ENCODE measurements at regions not wholly inside any gene's neighbourhood (a gene's known extent, or its start where the extent isn't known, plus 50 kb on each side); places are given as distances from the start of the nearest gene placed in this dataset.
A peak's percentile ranks its signal among the peaks of the same experiment; 100 is the strongest.

DNA sequence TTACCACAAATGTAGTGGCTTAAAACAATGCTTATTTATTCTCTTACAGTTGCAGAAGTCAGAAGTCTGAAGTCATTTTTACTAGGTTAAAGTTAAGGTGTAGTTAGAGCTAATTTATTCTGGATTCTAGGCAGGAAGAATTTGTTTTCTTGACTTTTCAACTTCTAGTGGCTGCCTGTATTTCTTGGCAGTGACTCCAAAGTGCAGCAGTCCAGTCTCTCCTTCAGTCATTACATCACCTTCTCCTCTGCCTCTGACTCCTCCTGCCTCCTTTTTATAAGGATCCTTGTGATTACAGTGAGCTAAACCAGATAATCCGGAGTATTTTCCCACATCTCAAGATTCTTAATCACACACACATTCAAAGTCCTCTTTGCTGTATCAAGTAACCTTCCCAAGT is 581.4 kb downstream of the KCNA4 start:
- no peak overlapping the region for H2BK5ac ChIP-seq (ENCODE audit: low read depth, low read length, poor library complexity)
- H4K12ac ChIP-seq (ENCODE audit: low read depth, low read length) = no peak overlapping the region
- H3K9ac ChIP-seq (ENCODE audit: low read length) = no peak overlapping the region
- no peaks in the 10 kb centered on the region for H3K4me1 ChIP-seq (ENCODE audit: control insufficient read depth in 1 of 2, insufficient read depth in 2 of 2, low read length in 2 of 2)
- H3K27me3 ChIP-seq (ENCODE audit: insufficient read depth, low read length) = no peaks in the 10 kb centered on the region
- no peak overlapping the region for H2BK12ac ChIP-seq (ENCODE audit: low read length)
- H3K18ac ChIP-seq (ENCODE audit: low read length) = no peak overlapping the region
- H3K4ac ChIP-seq (ENCODE audit: low read depth, low read length) = no peak overlapping the region
- no peak for DNase-seq
- H3K79me1 ChIP-seq (ENCODE audit: low read length) = no peaks in the 10 kb centered on the region
- H3K79me2 ChIP-seq (ENCODE audit: control insufficient read depth, insufficient read depth, low read length, poor library complexity) = no peaks in the 10 kb centered on the region
- no peak overlapping the region for H4K8ac ChIP-seq (ENCODE audit: low read depth, low read length)
- no peaks in the 10 kb centered on the region for H3K9me3 ChIP-seq (ENCODE audit: insufficient read depth, low read depth, low read length)
- no peak overlapping the region for H3K27ac ChIP-seq (ENCODE audit: low read depth, low read length)
- no CpG with 5 or more reads among the region's 1 CpG for WGBS (ENCODE audit: extremely low coverage, insufficient coverage, insufficient read length)
- no peak overlapping the region for H2AK5ac ChIP-seq (ENCODE audit: low read length)
- no peak overlapping the region for H3K14ac ChIP-seq (ENCODE audit: low read length)
- no peak overlapping the region for H3K4me2 ChIP-seq (ENCODE audit: low read length)
- H3K4me3 ChIP-seq (ENCODE audit: low read depth, low read length) = no peak overlapping the region
- H3K36me3 ChIP-seq (ENCODE audit: control insufficient read depth in 1 of 2, insufficient read depth in 2 of 2, low read length in 2 of 2) = no peaks in the 10 kb centered on the region
- H3K23ac ChIP-seq (ENCODE audit: low read length) = no peak overlapping the region
- H2BK120ac ChIP-seq (ENCODE audit: insufficient read depth, low read length, poor library complexity) = no peak overlapping the region
- H2AFZ ChIP-seq (ENCODE audit: insufficient read depth, low read length, poor library complexity) = no peak overlapping the region
- H4K91ac ChIP-seq (ENCODE audit: low read depth, low read length) = no peak overlapping the region

DNA sequence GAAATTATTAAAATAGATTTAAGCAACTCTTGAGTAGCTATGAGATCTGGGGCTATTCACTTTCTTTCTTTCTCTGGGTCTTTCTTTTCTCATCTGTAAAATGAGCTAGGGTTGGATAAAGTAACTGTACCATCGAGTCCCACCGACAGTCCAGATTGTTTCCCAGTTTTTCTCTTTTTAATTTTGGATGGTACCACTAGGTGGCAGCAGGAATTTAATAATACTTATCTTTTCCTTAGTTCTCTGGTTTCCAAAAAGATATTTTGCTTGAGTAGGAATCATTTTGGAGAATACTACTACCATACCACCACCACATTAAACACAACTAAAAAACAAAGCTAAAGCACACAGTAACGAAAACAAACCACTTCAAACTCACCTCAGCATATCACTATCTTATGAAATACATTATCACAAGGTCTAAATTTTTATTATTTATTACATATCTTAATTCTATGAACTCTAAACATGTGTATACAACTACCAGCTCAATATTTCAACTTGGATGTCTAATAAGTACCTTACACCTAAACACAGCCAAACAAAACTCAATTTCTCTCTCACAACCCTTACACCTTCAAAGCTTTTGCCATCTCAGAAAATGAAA is 584.0 kb downstream of the KCNA4 start:
- H4K91ac ChIP-seq (ENCODE audit: low read depth, low read length) = no peak overlapping the region

DNA sequence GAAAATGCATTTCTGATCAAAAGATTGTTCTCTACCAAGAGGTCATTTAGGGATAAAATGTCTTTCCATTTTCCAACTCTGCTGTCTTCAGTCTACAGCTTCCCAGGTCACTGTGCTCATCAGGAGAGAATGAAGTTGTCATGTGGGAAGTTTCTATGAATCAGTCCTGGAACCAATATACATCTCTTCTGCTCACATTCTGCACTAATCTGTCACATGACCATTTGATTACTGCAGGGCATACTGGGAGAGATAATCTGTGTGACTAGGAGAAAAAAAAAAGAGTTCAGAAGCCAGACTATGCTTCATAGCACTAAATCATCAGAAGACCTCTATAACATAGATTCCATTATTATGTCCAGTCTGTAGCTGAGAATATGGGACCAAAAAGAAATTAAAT is 611.5 kb downstream of the KCNA4 start:
- H2AK5ac ChIP-seq (ENCODE audit: low read length) = no peak overlapping the region
- no peaks in the 10 kb centered on the region for H3K4me1 ChIP-seq (ENCODE audit: control insufficient read depth in 1 of 2, insufficient read depth in 2 of 2, low read length in 2 of 2)
- H3K9me3 ChIP-seq (ENCODE audit: insufficient read depth, low read depth, low read length) = no peaks in the 10 kb centered on the region
- no peak overlapping the region for H3K23ac ChIP-seq (ENCODE audit: low read length)
- H3K14ac ChIP-seq (ENCODE audit: low read length) = no peak overlapping the region
- no peak overlapping the region for H3K4me2 ChIP-seq (ENCODE audit: low read length)
- no peak overlapping the region for H4K8ac ChIP-seq (ENCODE audit: low read depth, low read length)
- no peak overlapping the region for H2BK12ac ChIP-seq (ENCODE audit: low read length)
- no peaks in the 10 kb centered on the region for H3K27me3 ChIP-seq (ENCODE audit: insufficient read depth, low read length)
- no peak overlapping the region for H4K91ac ChIP-seq (ENCODE audit: low read depth, low read length)
- H4K12ac ChIP-seq (ENCODE audit: low read depth, low read length) = no peak overlapping the region
- DNase-seq = no peak
- H3K9ac ChIP-seq (ENCODE audit: low read length) = no peak overlapping the region
- no peak overlapping the region for H3K4ac ChIP-seq (ENCODE audit: low read depth, low read length)
- H3K79me1 ChIP-seq (ENCODE audit: low read length) = no peaks in the 10 kb centered on the region
- H3K18ac ChIP-seq (ENCODE audit: low read length) = no peak overlapping the region
- H3K36me3 ChIP-seq (ENCODE audit: control insufficient read depth in 1 of 2, insufficient read depth in 2 of 2, low read length in 2 of 2) = no peaks in the 10 kb centered on the region
- H2AFZ ChIP-seq (ENCODE audit: insufficient read depth, low read length, poor library complexity) = no peak overlapping the region
- H3K79me2 ChIP-seq (ENCODE audit: control insufficient read depth, insufficient read depth, low read length, poor library complexity) = no peaks in the 10 kb centered on the region
- no peak overlapping the region for H3K27ac ChIP-seq (ENCODE audit: low read depth, low read length)
- no peak overlapping the region for H3K4me3 ChIP-seq (ENCODE audit: low read depth, low read length)
- no peak overlapping the region for H2BK5ac ChIP-seq (ENCODE audit: low read depth, low read length, poor library complexity)
- no peak overlapping the region for H2BK120ac ChIP-seq (ENCODE audit: insufficient read depth, low read length, poor library complexity)

More for the DNA sequence above, 584.0 kb downstream of the KCNA4 start:
- Histone ChIP-seq H2BK12ac (ENCODE audit: low read length) (no peak overlapping the region), H3K23ac (ENCODE audit: low read length) (no peak overlapping the region), H3K27ac (ENCODE audit: low read depth, low read length) (no peak overlapping the region), H3K9ac (ENCODE audit: low read length) (no peak overlapping the region), H3K79me1 (ENCODE audit: low read length) (no peaks in the 10 kb centered on the region), H3K18ac (ENCODE audit: low read length) (no peak overlapping the region), H3K79me2 (ENCODE audit: control insufficient read depth, insufficient read depth, low read length, poor library complexity) (no peaks in the 10 kb centered on the region), H2BK120ac (ENCODE audit: insufficient read depth, low read length, poor library complexity) (no peak overlapping the region), H3K36me3 (ENCODE audit: control insufficient read depth in 1 of 2, insufficient read depth in 2 of 2, low read length in 2 of 2) (no peaks in the 10 kb centered on the region), H4K12ac (ENCODE audit: low read depth, low read length) (no peak overlapping the region), H3K4me3 (ENCODE audit: low read depth, low read length) (no peak overlapping the region), H3K4ac (ENCODE audit: low read depth, low read length) (no peak overlapping the region), H2AFZ (ENCODE audit: insufficient read depth, low read length, poor library complexity) (no peak overlapping the region), H2BK5ac (ENCODE audit: low read depth, low read length, poor library complexity) (no peak overlapping the region), H3K14ac (ENCODE audit: low read length) (no peak overlapping the region), H3K4me1 (ENCODE audit: control insufficient read depth in 1 of 2, insufficient read depth in 2 of 2, low read length in 2 of 2) (no peaks in the 10 kb centered on the region), H3K4me2 (ENCODE audit: low read length) (no peak overlapping the region), H3K27me3 (ENCODE audit: insufficient read depth, low read length) (no peaks in the 10 kb centered on the region), H4K8ac (ENCODE audit: low read depth, low read length) (no peak overlapping the region), H3K9me3 (ENCODE audit: insufficient read depth, low read depth, low read length) (no peaks in the 10 kb centered on the region), H2AK5ac (ENCODE audit: low read length) (no peak overlapping the region)
- WGBS (ENCODE audit: extremely low coverage, insufficient coverage, insufficient read length) = no CpG with 5 or more reads among the region's 3 CpGs
- DNase-seq = peak in 1 of 2 donors; percentile 56

DNA sequence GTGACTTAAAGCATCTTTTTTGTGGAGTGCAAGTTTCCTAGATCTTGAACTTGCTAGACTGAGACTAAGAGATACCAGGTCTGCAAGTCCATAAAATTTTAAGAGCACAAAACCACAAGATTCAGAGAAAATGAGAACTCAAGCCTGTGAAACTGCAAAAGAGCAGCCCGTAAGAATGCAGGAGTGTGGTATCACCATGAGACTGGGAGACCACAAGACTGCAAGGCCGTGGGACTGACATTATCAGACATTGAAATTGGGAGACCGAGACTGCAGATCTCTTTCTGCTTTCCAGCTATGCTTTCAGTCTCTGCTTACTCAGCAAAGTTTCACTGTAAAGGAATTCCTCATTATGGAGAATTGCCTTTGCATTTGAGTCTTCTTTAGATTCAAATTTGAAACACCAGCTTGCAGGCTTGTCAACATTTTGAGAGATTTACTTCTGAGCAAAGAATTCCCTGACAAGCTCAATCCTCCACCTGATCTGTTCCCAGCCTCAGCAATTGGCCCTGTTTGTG is 621.2 kb downstream of the KCNA4 start:
- Histone ChIP-seq H3K79me2 (ENCODE audit: control insufficient read depth, insufficient read depth, low read length, poor library complexity) (no peaks in the 10 kb centered on the region), H3K27ac (ENCODE audit: low read depth, low read length) (no peak overlapping the region), H4K12ac (ENCODE audit: low read depth, low read length) (no peak overlapping the region), H3K4me1 (ENCODE audit: control insufficient read depth in 1 of 2, insufficient read depth in 2 of 2, low read length in 2 of 2) (no peaks in the 10 kb centered on the region), H3K18ac (ENCODE audit: low read length) (no peak overlapping the region), H3K27me3 (ENCODE audit: insufficient read depth, low read length) (no peaks in the 10 kb centered on the region), H2BK120ac (ENCODE audit: insufficient read depth, low read length, poor library complexity) (no peak overlapping the region), H3K4me2 (ENCODE audit: low read length) (no peak overlapping the region), H2AK5ac (ENCODE audit: low read length) (no peak overlapping the region), H3K36me3 (ENCODE audit: control insufficient read depth in 1 of 2, insufficient read depth in 2 of 2, low read length in 2 of 2) (no peaks in the 10 kb centered on the region), H3K9me3 (ENCODE audit: insufficient read depth, low read depth, low read length) (no peaks in the 10 kb centered on the region), H3K79me1 (ENCODE audit: low read length) (no peaks in the 10 kb centered on the region), H4K91ac (ENCODE audit: low read depth, low read length) (no peak overlapping the region), H3K14ac (ENCODE audit: low read length) (no peak overlapping the region), H3K4ac (ENCODE audit: low read depth, low read length) (no peak overlapping the region), H3K4me3 (ENCODE audit: low read depth, low read length) (no peak overlapping the region), H4K8ac (ENCODE audit: low read depth, low read length) (no peak overlapping the region), H3K23ac (ENCODE audit: low read length) (no peak overlapping the region), H3K9ac (ENCODE audit: low read length) (no peak overlapping the region), H2BK12ac (ENCODE audit: low read length) (no peak overlapping the region), H2BK5ac (ENCODE audit: low read depth, low read length, poor library complexity) (no peak overlapping the region), H2AFZ (ENCODE audit: insufficient read depth, low read length, poor library complexity) (no peak overlapping the region)
- DNase-seq = no peak
- WGBS (ENCODE audit: extremely low coverage, insufficient coverage, insufficient read length) = no CpG with 5 or more reads among the region's 3 CpGs

All from trophoblast cell (in vitro differentiated cells and primary cell).